HepG2 (cell line): ENCODE measurements at regions not wholly inside any gene's neighbourhood (a gene's known extent, or its start where the extent isn't known, plus 50 kb on each side); places are given as distances from the start of the nearest gene placed in this dataset.

Experiments used
- ATAC-seq: fragments of 200-7000 bp; cut with Tn5 transposase; 3 replicates; pipeline ENCODE4 v1.9.1; 2020; ENCODE audit warnings: mild to moderate bottlenecking, moderate library complexity
- BruUV-seq: library from RNA; stranded (reverse); fragments of 400-500 nt; replicated peaks from 2 replicates; lab custom pipeline; 2021; lab: Mats Ljungman, UMichigan
- CTCF ChIA-PET: fragments of 300-600 bp; formaldehyde crosslinking; extraction: SDS; loops from one replicate; lab custom pipeline; 2021; ENCODE audit warnings: low total read pairs, inconsistent platforms, low intra/inter-chr PET ratio; lab: Yijun Ruan, JAX
- POLR2A ChIA-PET: fragments of 350-600 bp; sonication (Branson Sonifier 250); formaldehyde crosslinking; loops from one replicate; lab custom pipeline; 2020; ENCODE audit warnings: antibody characterized with exemption, inconsistent platforms; lab: Yijun Ruan, JAX
- DNase-seq: peaks from one replicate; pipeline ENCODE4 v3.0.0-alpha.2; 2015; ENCODE audit warnings: low spot score
- FAIRE-seq: peaks from 3 replicates; lab custom pipeline; 2011; peaks lifted over from hg19 to GRCh38; lab: Jason Lieb, UNC
- H2AFZ ChIP-seq: one replicate; pipeline ENCODE4 v1.6.1; 2011; ENCODE audit warnings: low read length, inconsistent platforms
- H3K27ac ChIP-seq: fragments of 300-600 bp; 3 replicates; pipeline ENCODE4 v1.8.0; 2011; ENCODE audit warnings: mixed run types, mild to moderate bottlenecking, mixed read lengths, low read length, inconsistent platforms; ENCODE audit not compliant: insufficient read depth; ENCODE audit errors: extremely low read length
- H3K27me3 ChIP-seq, 2 experiments: fragments of 200-600 bp in 1 of 2; 2 replicates in 1 of 2; 3 replicates in 1 of 2; pipeline versions ENCODE4 v1.6.0 to v1.8.0; 2011; ENCODE audit warnings: low read length in 2 of 2, mild to moderate bottlenecking in 2 of 2, moderate library complexity in 2 of 2, inconsistent platforms in 1 of 2; ENCODE audit not compliant: insufficient read depth in 2 of 2, control insufficient read depth in 1 of 2
- H3K36me3 ChIP-seq, 2 experiments: fragments of 200-600 bp in 1 of 2; replicated peaks in 1 of 2; 2 replicates in 1 of 2; 3 replicates in 1 of 2; pipeline versions ENCODE4 v1.5.1 to v1.8.0; 2011; ENCODE audit warnings: low read length in 2 of 2, inconsistent platforms in 1 of 2; ENCODE audit not compliant: insufficient read depth in 2 of 2, control insufficient read depth in 1 of 2
- H3K4me1 ChIP-seq: 2 replicates; pipeline ENCODE4 v1.5.1; 2012; ENCODE audit warnings: low read length, inconsistent platforms; ENCODE audit not compliant: insufficient read depth
- H3K4me2 ChIP-seq: 2 replicates; pipeline ENCODE4 v1.6.0; 2011; ENCODE audit warnings: low read depth, low read length, inconsistent platforms
- H3K4me3 ChIP-seq, 3 experiments: fragments of 200-600 bp in 1 of 3; sonication (generic), shearing (Covaris generic) in 1 of 3; replicated peaks in 1 of 3; 2 replicates each; pipeline ENCODE4 v1.5.1; 2011 to 2016; ENCODE audit warnings: low read length in 3 of 3, inconsistent platforms in 2 of 3, low read depth in 2 of 3, mild to moderate bottlenecking in 2 of 3, control low read depth in 1 of 3, mixed read lengths in 1 of 3; ENCODE audit not compliant: insufficient read depth in 1 of 3
- H3K79me2 ChIP-seq: one replicate; pipeline ENCODE4 v1.6.1; 2011; ENCODE audit warnings: low read length, inconsistent platforms; ENCODE audit not compliant: insufficient read depth
- H3K9ac ChIP-seq: 2 replicates; pipeline ENCODE4 v1.6.0; 2011; ENCODE audit warnings: mild to moderate bottlenecking, low read depth, low read length, inconsistent platforms; ENCODE audit not compliant: insufficient read depth
- H3K9me3 ChIP-seq: 2 replicates; pipeline ENCODE4 v1.5.1; 2012; ENCODE audit warnings: mild to moderate bottlenecking, low read length
- H4K20me1 ChIP-seq: 2 replicates; pipeline ENCODE4 v1.6.0; 2011; ENCODE audit warnings: inconsistent platforms, mild to moderate bottlenecking, low read length, moderate library complexity; ENCODE audit not compliant: insufficient read depth
- ELF1 ChIP-seq: sonication (generic); formaldehyde crosslinking; IDR thresholded peaks from 2 replicates; pipeline ENCODE4 v1.4.0; 2020; ENCODE audit warnings: missing genetic modification reagents
- GATAD2A ChIP-seq: IDR thresholded peaks from 2 replicates; pipeline ENCODE4 v1.6.1; 2016
- HNF4G ChIP-seq, 2 experiments: sonication (generic) in 1 of 2; formaldehyde crosslinking in 1 of 2; IDR thresholded peaks; 2 replicates each; pipeline versions ENCODE4 v1.4.0 to v1.6.1; 2011 to 2020; ENCODE audit warnings: borderline replicate concordance in 2 of 2, low read depth in 2 of 2, mild to moderate bottlenecking in 2 of 2, low read length in 1 of 2, missing genetic modification reagents in 1 of 2, moderate library complexity in 1 of 2
- JUN ChIP-seq: sonication (generic); formaldehyde crosslinking; IDR thresholded peaks from 2 replicates; pipeline ENCODE4 v1.4.0; 2020; ENCODE audit warnings: mild to moderate bottlenecking, missing genetic modification reagents
- NFYC ChIP-seq: IDR thresholded peaks from 2 replicates; pipeline ENCODE4 v1.6.1; 2016; ENCODE audit warnings: missing genetic modification reagents, missing compliant biosample characterization
- PHF8 ChIP-seq: sonication (generic); formaldehyde crosslinking; IDR thresholded peaks from 2 replicates; pipeline ENCODE4 v1.5.0; 2020; ENCODE audit warnings: missing genetic modification reagents
- TBP ChIP-seq: sonication (generic); formaldehyde crosslinking; IDR thresholded peaks from 2 replicates; pipeline ENCODE4 v1.5.0; 2020; ENCODE audit warnings: missing genetic modification reagents
- THAP11 ChIP-seq: IDR thresholded peaks from 2 replicates; pipeline ENCODE4 v1.6.1; 2016; ENCODE audit warnings: missing biosample characterization, missing genetic modification reagents
- ZBTB38 ChIP-seq: sonication (generic); formaldehyde crosslinking; IDR thresholded peaks from 2 replicates; pipeline ENCODE4 v1.5.1; 2020; ENCODE audit warnings: mild to moderate bottlenecking, missing genetic modification reagents
- ZNF121 ChIP-seq: sonication (generic); formaldehyde crosslinking; IDR thresholded peaks from 2 replicates; pipeline ENCODE4 v1.5.0; 2020; ENCODE audit warnings: mild to moderate bottlenecking, missing genetic modification reagents
- ZNF354B ChIP-seq: sonication (generic); formaldehyde crosslinking; IDR thresholded peaks from 2 replicates; pipeline ENCODE4 v1.8.0; 2022; ENCODE audit warnings: mild to moderate bottlenecking, missing genetic modification reagents
- ZNF367 ChIP-seq: sonication (generic); formaldehyde crosslinking; IDR thresholded peaks from 2 replicates; pipeline ENCODE4 v1.4.0; 2020; ENCODE audit warnings: missing genetic modification reagents, borderline replicate concordance
- ZNF484 ChIP-seq: sonication (generic); formaldehyde crosslinking; IDR thresholded peaks from 2 replicates; pipeline ENCODE4 v1.5.1; 2020; ENCODE audit warnings: mild to moderate bottlenecking, low read depth, missing genetic modification reagents, borderline replicate concordance
- ZNF549 ChIP-seq: sonication (generic); formaldehyde crosslinking; IDR thresholded peaks from 2 replicates; pipeline ENCODE4 v1.5.0; 2020; ENCODE audit warnings: missing genetic modification reagents
- ZNF558 ChIP-seq: sonication (generic); formaldehyde crosslinking; IDR thresholded peaks from 2 replicates; pipeline ENCODE4 v1.9.0; 2022; ENCODE audit warnings: mild to moderate bottlenecking, missing genetic modification reagents, borderline replicate concordance
- ZNF570 ChIP-seq: sonication (generic); formaldehyde crosslinking; IDR thresholded peaks from 2 replicates; pipeline ENCODE4 v1.4.0; 2020; ENCODE audit warnings: mild to moderate bottlenecking, missing genetic modification reagents, borderline replicate concordance
- ZNF644 ChIP-seq: IDR thresholded peaks from 2 replicates; pipeline ENCODE4 v1.6.1; 2016; ENCODE audit warnings: low read depth
- ZNF761 ChIP-seq: sonication (generic); formaldehyde crosslinking; conservative IDR thresholded peaks from 2 replicates; pipeline ENCODE4 v1.4.0; 2020; ENCODE audit warnings: mild to moderate bottlenecking, missing genetic modification reagents
- ZUFSP ChIP-seq: sonication (generic); formaldehyde crosslinking; IDR thresholded peaks from 2 replicates; pipeline ENCODE4 v1.9.0; 2021; ENCODE audit warnings: missing genetic modification reagents, mild to moderate bottlenecking, borderline replicate concordance
- WGBS: methylation state at CpG from one replicate; pipeline ENCODE4 v1.1.6; 2017; ENCODE audit warnings: low lambda C conversion rate; 5-methylcytosine and 5-hydroxymethylcytosine counted together
- in situ Hi-C: cut with HindIII; loops from 2 replicates; pipeline ENCODE4 v1.10.0; 2017; ENCODE audit warnings: low pct_unique_long_range_greater_than_20kb; ENCODE audit not compliant: extremely low pct_ligation_motif_present
- intact Hi-C: fragments of 100-400 bp; cut with micrococcal nuclease; formaldehyde crosslinking; loops from one replicate; pipeline ENCODE4 v1.10.0; 2022; ENCODE audit not compliant: unreplicated experiment

DNA sequence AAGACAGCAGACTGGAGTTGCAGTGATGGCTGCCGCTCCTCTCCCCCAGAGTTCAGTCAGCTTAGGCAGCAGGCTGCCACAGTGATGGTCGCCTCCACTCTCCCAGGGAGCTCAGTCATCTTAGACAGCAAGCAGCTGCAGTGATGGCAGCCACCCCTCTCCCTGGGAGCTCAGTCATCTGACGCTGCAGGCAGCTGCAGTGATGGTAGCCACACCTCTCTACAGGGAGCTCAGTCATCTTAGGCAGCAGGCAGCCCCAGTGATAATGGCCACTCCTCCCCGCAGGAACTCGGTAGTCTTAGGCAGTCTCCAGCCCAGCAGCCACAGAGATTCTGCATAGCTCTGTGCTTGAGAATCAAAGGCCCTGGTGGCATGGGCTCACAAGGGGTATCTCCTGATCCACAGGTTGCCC is 582.7 kb downstream of the DTWD2 start:
- FAIRE-seq (no peak), DNase-seq (no peak), ATAC-seq (no peak; the same call in 2 of the 3 replicates)
- in situ Hi-C loops (no loop called here), intact Hi-C loops (no loop called here)
- POLR2A ChIA-PET = no interaction called here
- WGBS = no CpG with 5 or more reads among the region's 5 CpGs
- H3K4me3 ChIP-seq = no peak overlapping the region
- H2AFZ ChIP-seq = no peak overlapping the region
- no peak overlapping the region for H3K4me2 ChIP-seq
- TF ChIP-seq HNF4G (IDR thresholded peaks at IDR 0.05; ENCODE audit: borderline replicate concordance, low read depth, low read length) = no peak
- TF ChIP-seq HNF4G (CRISPR knock-in tag; IDR thresholded peaks at IDR 0.05; ENCODE audit: borderline replicate concordance, low read depth) = no peak
- no peak for TF ChIP-seq NFYC (CRISPR knock-in tag)
- no peak for TF ChIP-seq ZNF570
- TF ChIP-seq PHF8 = no peak
- no peak for TF ChIP-seq ELF1 (CRISPR knock-in tag)
- TF ChIP-seq TBP = no peak
- no peak for TF ChIP-seq ZNF354B (CRISPR knock-in tag)
- TF ChIP-seq JUN (CRISPR knock-in tag) = no peak
- no peak for TF ChIP-seq ZNF367 (CRISPR knock-in tag)
- no peak for TF ChIP-seq THAP11 (CRISPR knock-in tag)
- TF ChIP-seq ZBTB38 (CRISPR knock-in tag) = no peak
- no peak for TF ChIP-seq ZUFSP (CRISPR knock-in tag)
- no peak for TF ChIP-seq ZNF121 (CRISPR knock-in tag)
- no peak for TF ChIP-seq ZNF644 (CRISPR knock-in tag)
- TF ChIP-seq GATAD2A (CRISPR knock-in tag) = no peak
- TF ChIP-seq ZNF484 = no peak
- no peak for TF ChIP-seq ZNF558 (CRISPR knock-in tag)
- no peak for TF ChIP-seq ZNF549 (CRISPR knock-in tag)
- no peak for TF ChIP-seq ZNF761 (CRISPR knock-in tag)
- H3K9me3 ChIP-seq = no peaks in the 10 kb centered on the region
- H4K20me1 ChIP-seq = no peaks in the 10 kb centered on the region
- H3K27me3 ChIP-seq = no peaks in the 10 kb centered on the region
- no peaks in the 10 kb centered on the region for H3K36me3 ChIP-seq
- H3K9ac ChIP-seq = no peak overlapping the region
- H3K79me2 ChIP-seq = no peaks in the 10 kb centered on the region
- BruUV-seq = no TSS peak
- CTCF ChIA-PET = no interaction called here
- H3K27ac ChIP-seq = no peak overlapping the region
- no peaks in the 10 kb centered on the region for H3K4me1 ChIP-seq
